ENCODE measurements at regions not wholly inside any gene's neighbourhood (a gene's known extent, or its start where the extent isn't known, plus 50 kb on each side); places are given as distances from the start of the nearest gene placed in this dataset.

- no peak for TF ChIP-seq CTCF (IDR thresholded peaks at IDR 0.05; ENCODE audit: low read depth, low read length)
- TF ChIP-seq MYC (IDR thresholded peaks at IDR 0.05; ENCODE audit: low read depth, low read length), result no peak
- no peak for TF ChIP-seq MAX (IDR thresholded peaks at IDR 0.05; ENCODE audit: low read depth, low read length)
Measured at GRCh38 chr12:91502208-91502607, 319.6 kb upstream of the DCN start.
